HG03575 (cell line): ENCODE measurements at regions not wholly inside any gene's neighbourhood (a gene's known extent, or its start where the extent isn't known, plus 50 kb on each side); places are given as distances from the start of the nearest gene placed in this dataset.

Experiments
- ATAC-seq: cut with Tn5 transposase; IDR thresholded peaks from one replicate; pipeline ENCODE4 v1.9.1; 2021; ENCODE audit not compliant: unreplicated experiment, insufficient number of reproducible peaks, low FRiP score; ENCODE audit errors: extremely low read depth

- no peak for ATAC-seq
Observed at GRCh38 chr18:73881396-73881917, 266.2 kb downstream of the FBXO15 start.

- no peak for ATAC-seq
Observed at GRCh38 chr18:73880387-73880786, 267.2 kb downstream of the FBXO15 start.

GRCh38 chr18:73879766-73880165, 267.9 kb downstream of the FBXO15 start:
- ATAC-seq, result no peak

- ATAC-seq, result no peak
Observed at GRCh38 chr18:73879328-73879727, 268.3 kb downstream of the FBXO15 start.

- no peak for ATAC-seq
Observed at GRCh38 chr18:73869182-73869581, 278.5 kb downstream of the FBXO15 start.

DNA sequence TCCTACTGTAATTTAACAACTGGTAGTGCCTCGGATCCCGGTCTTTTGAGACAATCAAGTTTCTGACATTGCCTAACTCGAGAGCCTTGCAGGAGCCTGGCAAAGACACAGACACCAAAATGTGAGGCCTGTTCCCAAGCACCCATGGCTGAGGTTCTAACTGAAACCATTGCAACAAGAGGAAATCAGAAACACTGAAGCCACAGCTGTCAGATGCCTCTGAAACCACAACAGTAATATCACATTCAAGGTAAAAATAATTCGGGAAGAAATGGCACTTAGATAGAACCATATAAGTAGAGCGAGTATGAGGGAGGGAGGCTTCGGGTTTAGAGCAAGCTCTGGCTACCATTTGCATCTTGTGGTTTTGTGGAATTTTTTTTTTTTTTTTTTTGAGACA, 285.9 kb downstream of the FBXO15 start:
- no peak for ATAC-seq

DNA sequence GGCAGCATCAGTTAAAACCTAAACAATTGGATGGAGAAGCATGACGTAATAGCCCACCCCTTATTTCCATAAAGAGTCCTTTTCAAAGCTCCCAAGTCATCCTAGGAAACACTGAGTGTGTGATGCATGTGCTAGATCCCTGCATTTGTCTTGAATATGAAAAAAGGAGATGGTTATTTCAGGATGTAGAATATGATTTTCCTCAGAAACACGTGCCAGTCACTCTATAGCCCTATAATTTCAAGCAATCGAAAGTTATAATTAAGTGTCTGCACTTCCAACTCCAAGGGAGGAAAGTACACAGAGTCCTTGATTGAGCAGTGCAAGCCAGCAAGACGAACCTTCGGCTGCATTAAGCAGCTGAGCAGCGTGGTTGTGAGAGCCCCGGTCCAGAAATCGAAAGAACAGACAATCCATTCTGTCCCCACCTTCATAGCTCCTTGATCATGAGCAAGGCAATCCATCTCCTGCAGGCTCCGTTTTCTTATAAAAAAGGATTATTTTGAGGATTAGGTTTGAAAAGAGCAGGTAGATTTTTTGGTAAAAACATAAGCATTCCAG, 287.7 kb downstream of the FBXO15 start:
- ATAC-seq, result no peak

- ATAC-seq, result no peak
Observed at GRCh38 chr18:73852789-73853549, 294.7 kb downstream of the FBXO15 start.

- no peak for ATAC-seq
Observed at GRCh38 chr18:73850782-73851181, 296.9 kb downstream of the FBXO15 start.

- ATAC-seq, result no peak
Observed at GRCh38 chr18:73848656-73849055, 299.0 kb downstream of the FBXO15 start.

- ATAC-seq, result no peak
Observed at GRCh38 chr18:73843455-73843854, 304.2 kb downstream of the FBXO15 start.

DNA sequence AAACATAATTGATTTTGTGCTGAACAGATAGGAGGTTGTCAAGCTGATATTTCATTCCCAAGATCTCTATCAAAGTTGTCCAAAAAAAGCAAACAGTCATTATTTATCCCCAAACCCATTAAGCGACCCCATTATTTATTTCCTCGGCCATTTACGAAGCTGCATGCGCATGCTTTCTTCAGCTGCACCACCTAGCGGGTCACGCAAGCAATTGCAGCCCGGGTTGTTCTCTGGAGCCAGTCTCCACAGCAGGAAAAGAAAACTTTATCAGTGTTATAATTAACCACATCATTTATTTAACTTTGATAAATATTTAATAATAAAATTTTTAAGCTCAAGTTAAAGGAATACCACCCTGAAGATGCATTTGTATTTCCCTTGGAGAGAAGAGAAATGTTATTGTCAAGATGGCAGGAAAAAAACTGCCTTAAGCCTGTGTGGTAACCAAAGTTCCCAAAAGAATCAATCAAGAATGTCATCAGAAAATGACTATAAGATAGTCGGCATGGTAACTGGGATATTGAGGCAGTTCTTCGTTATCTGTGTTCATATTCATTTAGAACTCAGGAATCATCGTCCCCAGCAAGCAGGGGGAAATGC, 304.7 kb downstream of the FBXO15 start:
- ATAC-seq, result no peak

GRCh38 chr18:73841661-73842060, 306.0 kb downstream of the FBXO15 start:
- no peak for ATAC-seq

DNA sequence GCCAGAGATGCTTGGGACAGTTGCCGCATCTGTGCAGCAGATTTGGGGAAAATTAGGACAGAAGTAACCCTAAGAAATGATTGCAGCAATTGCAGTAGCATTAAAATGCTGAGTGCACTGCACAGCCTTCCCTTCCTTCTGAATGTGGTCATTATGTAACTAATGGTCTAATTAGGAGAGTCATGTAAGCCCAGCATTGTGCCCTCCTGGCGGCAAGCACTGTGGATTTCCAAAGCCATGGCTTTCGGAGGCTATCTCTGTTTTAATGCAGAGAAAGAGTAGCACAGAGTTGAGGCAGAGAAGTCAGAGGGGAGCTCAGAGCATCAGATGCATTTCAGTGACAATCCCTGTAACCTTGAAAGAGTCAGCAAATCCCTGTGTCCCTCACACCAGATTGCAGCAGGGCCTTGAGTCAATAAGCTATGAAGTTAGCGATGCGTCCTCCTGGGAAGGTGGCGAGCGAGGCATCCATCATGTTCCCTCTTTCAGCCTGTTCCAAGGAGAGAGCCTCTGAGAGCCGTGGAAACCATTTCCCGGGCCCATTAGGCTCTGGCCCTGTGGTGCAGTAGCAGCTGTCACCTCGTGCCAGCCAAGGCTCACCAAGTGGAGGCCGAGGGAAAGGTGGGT, 307.2 kb downstream of the FBXO15 start:
- ATAC-seq, result no peak

DNA sequence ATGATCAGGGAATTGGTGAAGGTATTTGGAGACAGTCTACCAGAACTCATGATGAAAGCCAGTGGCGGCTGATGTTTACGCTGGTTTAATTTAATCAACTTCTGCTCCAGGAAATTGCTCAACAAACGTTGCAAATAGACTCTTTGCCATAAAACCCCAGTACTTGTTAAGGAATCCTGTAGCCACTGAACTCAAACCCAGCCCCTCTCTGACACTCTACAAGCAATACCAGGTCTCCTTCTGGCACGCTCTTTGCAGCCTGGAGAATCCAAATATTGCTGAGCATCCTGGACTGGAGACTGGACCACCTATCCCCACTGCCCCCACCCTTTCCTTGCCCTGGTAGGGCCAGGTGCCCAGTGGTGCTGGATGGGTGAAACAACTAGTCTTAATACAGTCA, 308.2 kb downstream of the FBXO15 start:
- no peak for ATAC-seq

DNA sequence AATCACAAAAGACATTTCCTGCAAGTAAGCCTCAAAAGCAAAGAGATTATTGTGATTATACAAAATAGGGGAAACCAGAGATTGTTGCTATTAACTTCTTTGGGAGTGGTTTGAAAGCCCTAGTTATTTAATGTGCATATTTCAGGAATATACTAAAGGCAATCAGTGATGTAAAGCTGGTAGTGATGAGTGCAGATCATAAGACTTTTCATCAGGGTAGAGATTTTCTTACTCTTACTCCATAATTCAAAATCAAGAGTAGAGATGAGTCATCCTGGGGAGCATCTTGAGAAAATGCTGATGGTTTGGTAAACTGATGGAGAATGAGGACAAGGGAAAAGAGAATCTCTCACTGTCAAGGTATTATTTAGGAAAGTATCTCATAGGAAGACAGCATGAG, 309.5 kb downstream of the FBXO15 start:
- no peak for ATAC-seq

- ATAC-seq, result no peak
Observed at GRCh38 chr18:73835656-73836364, 311.8 kb downstream of the FBXO15 start.

DNA sequence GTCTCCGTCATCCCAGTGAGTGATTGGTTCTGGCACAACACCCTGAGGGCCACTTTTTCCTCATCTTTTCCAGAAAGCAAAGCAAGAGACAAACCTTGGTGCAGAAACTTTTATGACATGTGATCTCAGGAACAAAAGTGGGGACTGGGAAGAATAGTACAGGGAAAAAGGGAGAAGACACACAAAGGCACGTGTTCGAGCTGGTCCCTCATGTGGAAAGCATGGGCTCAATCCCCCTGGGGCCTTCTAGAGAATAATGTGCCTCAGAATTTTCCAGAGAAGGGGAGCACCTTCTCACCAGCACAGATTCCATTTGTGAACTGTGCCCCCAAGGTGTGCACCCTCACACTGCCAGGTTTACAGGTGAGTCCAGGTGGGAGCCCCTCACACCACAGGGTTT, 312.6 kb downstream of the FBXO15 start:
- no peak for ATAC-seq

- no peak for ATAC-seq
Observed at GRCh38 chr18:73831688-73832087, 315.9 kb downstream of the FBXO15 start.
